Fibroblast of lung (primary cell): ENCODE measurements at regions not wholly inside any gene's neighbourhood (a gene's known extent, or its start where the extent isn't known, plus 50 kb on each side); places are given as distances from the start of the nearest gene placed in this dataset.

Experiments used
- CTCF ChIP-seq, 2 donors: IDR thresholded peaks in 1 of 2; conservative IDR thresholded peaks in 1 of 2; 1 replicate in 1 of 2; 2 replicates in 1 of 2; pipeline ENCODE4 v1.5.1; 2011 to 2012; ENCODE audit warnings: low read length in 2 of 2, control low read depth in 1 of 2, inconsistent platforms in 1 of 2, low read depth in 1 of 2, mild to moderate bottlenecking in 1 of 2
- EZH2 ChIP-seq: IDR thresholded peaks from 2 replicates; pipeline ENCODE4 v1.5.1; 2012; ENCODE audit warnings: low read length, control low read depth, mild to moderate bottlenecking; ENCODE audit errors: missing control alignments

- TF ChIP-seq CTCF (conservative IDR thresholded peaks at IDR 0.05 in 1 of 2, IDR thresholded peaks at IDR 0.05 in 1 of 2; ENCODE audit: low read depth in 1 of 2, low read length in 2 of 2): no peak
- no peak for TF ChIP-seq EZH2
Measured at GRCh38 chr14:98136012-98136789, 1135.8 kb downstream of the BCL11B start.
